ENCODE measurements at regions not wholly inside any gene's neighbourhood (a gene's known extent, or its start where the extent isn't known, plus 50 kb on each side); places are given as distances from the start of the nearest gene placed in this dataset.

GRCh38 chr2:16114836-16115235 lies 174.5 kb downstream of the MYCN start:
- DNase-seq: no peak

DNA sequence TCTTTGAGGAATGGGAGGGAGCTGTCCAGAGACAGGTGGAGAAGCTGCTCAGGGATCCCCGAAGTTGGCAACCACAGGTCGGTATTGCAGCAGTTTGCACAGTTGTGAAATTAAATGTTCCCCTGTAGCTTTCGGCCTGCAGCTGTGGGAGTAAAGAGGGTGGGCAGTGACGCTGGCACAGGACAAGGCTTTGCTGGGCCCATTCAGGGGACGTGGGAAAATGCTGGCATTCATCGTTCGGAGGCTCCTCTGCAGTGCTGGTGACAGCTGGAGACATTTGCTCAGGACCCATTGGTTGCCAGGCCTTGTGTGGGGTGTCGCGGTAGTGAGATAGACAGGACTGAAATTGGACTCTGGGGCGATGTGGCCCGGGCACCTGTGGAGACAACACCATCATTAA lies 173.7 kb downstream of the MYCN start:
- Mint-ChIP-seq H3K4me1 (ENCODE audit: low read depth, unreplicated experiment) (no peaks in the 10 kb centered on the region), H3K36me3 (ENCODE audit: insufficient read depth, unreplicated experiment) (no peaks in the 10 kb centered on the region), H3K27ac (ENCODE audit: unreplicated experiment) (no peak overlapping the region), H3K9me3 (ENCODE audit: low read depth, unreplicated experiment) (no peaks in the 10 kb centered on the region), H3K4me3 (ENCODE audit: low read depth, unreplicated experiment) (no peak overlapping the region), H3K27me3 (ENCODE audit: unreplicated experiment) (no peaks in the 10 kb centered on the region)
- intact Hi-C loops (cut with micrococcal nuclease; ENCODE audit: unreplicated experiment): no loop called here
- no TSS peak for BruUV-seq (replicated peaks)
- DNase-seq: no peak
- TF ChIP-seq, protein P1, sequence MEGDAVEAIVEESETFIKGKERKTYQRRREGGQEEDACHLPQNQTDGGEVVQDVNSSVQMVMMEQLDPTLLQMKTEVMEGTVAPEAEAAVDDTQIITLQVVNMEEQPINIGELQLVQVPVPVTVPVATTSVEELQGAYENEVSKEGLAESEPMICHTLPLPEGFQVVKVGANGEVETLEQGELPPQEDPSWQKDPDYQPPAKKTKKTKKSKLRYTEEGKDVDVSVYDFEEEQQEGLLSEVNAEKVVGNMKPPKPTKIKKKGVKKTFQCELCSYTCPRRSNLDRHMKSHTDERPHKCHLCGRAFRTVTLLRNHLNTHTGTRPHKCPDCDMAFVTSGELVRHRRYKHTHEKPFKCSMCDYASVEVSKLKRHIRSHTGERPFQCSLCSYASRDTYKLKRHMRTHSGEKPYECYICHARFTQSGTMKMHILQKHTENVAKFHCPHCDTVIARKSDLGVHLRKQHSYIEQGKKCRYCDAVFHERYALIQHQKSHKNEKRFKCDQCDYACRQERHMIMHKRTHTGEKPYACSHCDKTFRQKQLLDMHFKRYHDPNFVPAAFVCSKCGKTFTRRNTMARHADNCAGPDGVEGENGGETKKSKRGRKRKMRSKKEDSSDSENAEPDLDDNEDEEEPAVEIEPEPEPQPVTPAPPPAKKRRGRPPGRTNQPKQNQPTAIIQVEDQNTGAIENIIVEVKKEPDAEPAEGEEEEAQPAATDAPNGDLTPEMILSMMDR (IDR thresholded peaks at IDR 0.05; ENCODE audit: unreplicated experiment): no peak
- CTCF ChIA-PET: no interaction called here

More at GRCh38 chr2:16114836-16115235, 174.5 kb downstream of the MYCN start:
- TF ChIP-seq, protein P1 (IDR thresholded peaks at IDR 0.05; ENCODE audit: unreplicated experiment): no peak
- Mint-ChIP-seq H3K4me1 (ENCODE audit: low read depth, unreplicated experiment) (no peaks in the 10 kb centered on the region), H3K36me3 (ENCODE audit: insufficient read depth, unreplicated experiment) (no peaks in the 10 kb centered on the region), H3K27ac (ENCODE audit: unreplicated experiment) (no peak overlapping the region), H3K9me3 (ENCODE audit: low read depth, unreplicated experiment) (no peaks in the 10 kb centered on the region), H3K4me3 (ENCODE audit: low read depth, unreplicated experiment) (no peak overlapping the region), H3K27me3 (ENCODE audit: unreplicated experiment) (no peaks in the 10 kb centered on the region)
- no TSS peak for BruUV-seq (replicated peaks)
- intact Hi-C loops (cut with micrococcal nuclease; ENCODE audit: unreplicated experiment): no loop called here
- CTCF ChIA-PET: no interaction called here

- no peaks in the 10 kb centered on the region for H3K36me3 Mint-ChIP-seq (ENCODE audit: insufficient read depth, unreplicated experiment)
- TF ChIP-seq, protein P1 (IDR thresholded peaks at IDR 0.05; ENCODE audit: unreplicated experiment): no peak
- H3K27me3 Mint-ChIP-seq (ENCODE audit: unreplicated experiment): no peaks in the 10 kb centered on the region
- H3K9me3 Mint-ChIP-seq (ENCODE audit: low read depth, unreplicated experiment): no peaks in the 10 kb centered on the region
- no peak for DNase-seq
- CTCF ChIA-PET: no interaction called here
- intact Hi-C loops (cut with micrococcal nuclease; ENCODE audit: unreplicated experiment): no loop called here
- BruUV-seq (replicated peaks): no TSS peak
- H3K4me1 Mint-ChIP-seq (ENCODE audit: low read depth, unreplicated experiment): no peaks in the 10 kb centered on the region
- no peak overlapping the region for H3K4me3 Mint-ChIP-seq (ENCODE audit: low read depth, unreplicated experiment)
- H3K27ac Mint-ChIP-seq (ENCODE audit: unreplicated experiment): no peak overlapping the region
Observed at GRCh38 chr2:16113568-16113967, 173.2 kb downstream of the MYCN start.

GRCh38 chr2:16112972-16113560 lies 172.7 kb downstream of the MYCN start:
- intact Hi-C loops (cut with micrococcal nuclease; ENCODE audit: unreplicated experiment): no loop called here
- Mint-ChIP-seq H3K9me3 (ENCODE audit: low read depth, unreplicated experiment) (no peaks in the 10 kb centered on the region), H3K36me3 (ENCODE audit: insufficient read depth, unreplicated experiment) (no peaks in the 10 kb centered on the region), H3K4me3 (ENCODE audit: low read depth, unreplicated experiment) (no peak overlapping the region), H3K27me3 (ENCODE audit: unreplicated experiment) (no peaks in the 10 kb centered on the region), H3K27ac (ENCODE audit: unreplicated experiment) (no peak overlapping the region), H3K4me1 (ENCODE audit: low read depth, unreplicated experiment) (no peaks in the 10 kb centered on the region)
- CTCF ChIA-PET: no interaction called here
- BruUV-seq (replicated peaks): no TSS peak
- TF ChIP-seq, protein P1 (IDR thresholded peaks at IDR 0.05; ENCODE audit: unreplicated experiment): no peak
- DNase-seq: no peak

Data from Calu3 (cell line).